D721Med (cell line): ENCODE measurements at regions not wholly inside any gene's neighbourhood (a gene's known extent, or its start where the extent isn't known, plus 50 kb on each side); places are given as distances from the start of the nearest gene placed in this dataset.

Experiments
- DNase-seq: peaks from one replicate; pipeline ENCODE4 v3.0.0; 2011; ENCODE audit warnings: low spot score; ENCODE audit not compliant: insufficient read length
- FAIRE-seq: peaks from 2 replicates; lab custom pipeline; 2011; peaks lifted over from hg19 to GRCh38; lab: Jason Lieb, UNC
- TF ChIP-seq, protein P1 (sequence below): IDR thresholded peaks from 2 replicates; pipeline ENCODE4 v1.5.1; 2012; ENCODE audit warnings: mild to moderate bottlenecking, control low read depth; ENCODE audit not compliant: insufficient read depth; ENCODE audit errors: missing control alignments

- DNase-seq = no peak
- TF ChIP-seq, protein P1, sequence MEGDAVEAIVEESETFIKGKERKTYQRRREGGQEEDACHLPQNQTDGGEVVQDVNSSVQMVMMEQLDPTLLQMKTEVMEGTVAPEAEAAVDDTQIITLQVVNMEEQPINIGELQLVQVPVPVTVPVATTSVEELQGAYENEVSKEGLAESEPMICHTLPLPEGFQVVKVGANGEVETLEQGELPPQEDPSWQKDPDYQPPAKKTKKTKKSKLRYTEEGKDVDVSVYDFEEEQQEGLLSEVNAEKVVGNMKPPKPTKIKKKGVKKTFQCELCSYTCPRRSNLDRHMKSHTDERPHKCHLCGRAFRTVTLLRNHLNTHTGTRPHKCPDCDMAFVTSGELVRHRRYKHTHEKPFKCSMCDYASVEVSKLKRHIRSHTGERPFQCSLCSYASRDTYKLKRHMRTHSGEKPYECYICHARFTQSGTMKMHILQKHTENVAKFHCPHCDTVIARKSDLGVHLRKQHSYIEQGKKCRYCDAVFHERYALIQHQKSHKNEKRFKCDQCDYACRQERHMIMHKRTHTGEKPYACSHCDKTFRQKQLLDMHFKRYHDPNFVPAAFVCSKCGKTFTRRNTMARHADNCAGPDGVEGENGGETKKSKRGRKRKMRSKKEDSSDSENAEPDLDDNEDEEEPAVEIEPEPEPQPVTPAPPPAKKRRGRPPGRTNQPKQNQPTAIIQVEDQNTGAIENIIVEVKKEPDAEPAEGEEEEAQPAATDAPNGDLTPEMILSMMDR = no peak
- no peak for FAIRE-seq
Measured at GRCh38 chr9:118503236-118503635, 799.0 kb downstream of the TLR4 start.

- TF ChIP-seq, protein P1 = no peak
- no peak for DNase-seq
- FAIRE-seq = no peak
Measured at GRCh38 chr9:118510711-118511110, 806.5 kb downstream of the TLR4 start.

GRCh38 chr9:118515947-118516346 lies 811.7 kb downstream of the TLR4 start:
- DNase-seq = no peak
- FAIRE-seq = no peak
- TF ChIP-seq, protein P1 = no peak

DNA sequence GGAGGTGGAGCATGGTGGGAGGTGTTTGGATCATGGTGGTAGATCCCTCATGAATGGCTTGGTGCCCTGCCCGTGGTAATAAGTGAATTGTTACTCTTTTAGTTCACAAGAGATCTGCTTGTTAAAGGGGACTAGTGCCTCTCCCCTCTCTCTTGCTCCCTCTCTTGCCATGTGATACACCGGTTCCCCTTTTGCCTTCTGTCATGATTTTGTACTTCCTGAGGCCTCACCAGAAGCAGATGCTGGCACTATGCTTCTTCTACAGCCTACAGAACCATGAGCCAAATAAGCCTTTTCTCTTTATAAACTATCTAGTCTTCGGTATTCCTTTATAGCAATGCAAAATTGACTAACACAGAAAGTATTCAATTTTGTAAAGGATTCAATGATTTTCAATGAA lies 817.1 kb downstream of the TLR4 start:
- TF ChIP-seq, protein P1 = no peak
- no peak for DNase-seq
- FAIRE-seq = no peak

- TF ChIP-seq, protein P1 = peak; percentile 66
- FAIRE-seq (no peak), DNase-seq (no peak)
Measured at GRCh38 chr9:118522093-118523028, 818.2 kb downstream of the TLR4 start.

DNA sequence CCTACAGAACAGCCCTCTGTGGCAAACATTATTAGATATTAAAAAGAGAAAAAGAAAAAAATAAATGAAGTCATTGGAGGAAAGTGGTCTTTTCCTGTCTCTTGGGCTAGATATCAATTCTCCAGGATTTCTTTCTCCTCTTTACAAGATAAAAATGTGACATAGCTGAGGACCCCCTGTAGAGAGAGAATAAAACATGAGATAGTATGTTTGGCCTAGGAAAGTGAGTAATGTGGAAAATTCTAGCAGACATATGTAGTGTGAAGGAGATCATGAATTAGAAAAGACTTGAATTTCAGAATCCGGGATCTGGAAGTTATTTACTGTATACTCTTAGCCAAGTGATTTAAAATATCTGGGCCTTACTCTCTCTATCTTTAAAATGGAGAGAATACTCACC lies 823.1 kb downstream of the TLR4 start:
- DNase-seq = no peak
- no peak for FAIRE-seq
- TF ChIP-seq, protein P1 = no peak

DNA sequence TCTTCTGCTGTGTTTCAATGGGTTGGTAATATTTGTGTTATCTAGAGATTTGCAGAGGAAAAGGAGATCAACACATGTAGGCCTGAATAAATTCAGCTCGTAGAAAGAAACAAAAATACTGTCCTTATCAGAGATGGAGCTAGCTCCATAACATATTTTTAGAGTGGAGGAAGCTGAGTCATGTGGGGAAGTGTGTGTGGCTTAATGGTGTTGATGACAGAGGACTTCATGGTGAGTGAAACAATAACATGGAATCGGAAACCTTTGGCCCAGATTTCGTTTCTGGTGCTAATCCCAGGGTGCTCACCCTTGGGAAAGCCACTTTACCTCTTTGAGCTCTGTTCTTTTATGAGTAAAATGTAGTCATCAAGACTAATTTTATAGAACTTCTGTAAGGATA lies 825.0 kb downstream of the TLR4 start:
- DNase-seq (no peak), FAIRE-seq (no peak)

More for the DNA sequence above, 825.0 kb downstream of the TLR4 start:
- TF ChIP-seq, protein P1 = no peak
